HuH-7 (cell line): ENCODE measurements at regions not wholly inside any gene's neighbourhood (a gene's known extent, or its start where the extent isn't known, plus 50 kb on each side); places are given as distances from the start of the nearest gene placed in this dataset.
A peak's percentile ranks its signal among the peaks of the same experiment; 100 is the strongest.
"Not testable (repeated sequence)": the region's sequence is repeated elsewhere in the genome, so short reads cannot be mapped to it uniquely, and the experiment has no call there.

Source experiments
- DNase-seq: peaks from one replicate; pipeline ENCODE4 v3.0.0; 2011; ENCODE audit warnings: low spot score

GRCh38 chr1:82139751-82140468, 339.2 kb downstream of the ADGRL2 start:
- no peak for DNase-seq

- DNase-seq: not testable (repeated sequence)
Measured at GRCh38 chr1:82136351-82136750, 335.6 kb downstream of the ADGRL2 start.

- DNase-seq: no peak
Measured at GRCh38 chr1:82125866-82126265, 325.1 kb downstream of the ADGRL2 start.

GRCh38 chr1:82125119-82125518, 324.4 kb downstream of the ADGRL2 start:
- no peak for DNase-seq

GRCh38 chr1:82121421-82121820, 320.7 kb downstream of the ADGRL2 start:
- no peak for DNase-seq

- no peak for DNase-seq
Measured at GRCh38 chr1:82116105-82116504, 315.4 kb downstream of the ADGRL2 start.

GRCh38 chr1:82114887-82115286, 314.2 kb downstream of the ADGRL2 start:
- DNase-seq: no peak

- DNase-seq: no peak
Measured at GRCh38 chr1:82110366-82111254, 309.9 kb downstream of the ADGRL2 start.

- no peak for DNase-seq
Measured at GRCh38 chr1:82108843-82109242, 308.1 kb downstream of the ADGRL2 start.

GRCh38 chr1:82106672-82107071, 305.9 kb downstream of the ADGRL2 start:
- peak; percentile 1 for DNase-seq

- no peak for DNase-seq
Measured at GRCh38 chr1:82099170-82099569, 298.4 kb downstream of the ADGRL2 start.

GRCh38 chr1:82094136-82094535, 293.4 kb downstream of the ADGRL2 start:
- no peak for DNase-seq

- no peak for DNase-seq
Measured at GRCh38 chr1:82091729-82092128, 291.0 kb downstream of the ADGRL2 start.

- DNase-seq: no peak
Measured at GRCh38 chr1:82091265-82091664, 290.5 kb downstream of the ADGRL2 start.

- DNase-seq: no peak
Measured at GRCh38 chr1:82090104-82090503, 289.4 kb downstream of the ADGRL2 start.

- DNase-seq: no peak
Measured at GRCh38 chr1:82086739-82087138, 286.0 kb downstream of the ADGRL2 start.

- DNase-seq: no peak
Measured at GRCh38 chr1:82079607-82080006, 278.9 kb downstream of the ADGRL2 start.

- no peak for DNase-seq
Measured at GRCh38 chr1:82073659-82074058, 272.9 kb downstream of the ADGRL2 start.

- no peak for DNase-seq
Measured at GRCh38 chr1:82073071-82073470, 272.3 kb downstream of the ADGRL2 start.

GRCh38 chr1:82065916-82066315, 265.2 kb downstream of the ADGRL2 start:
- no peak for DNase-seq

GRCh38 chr1:82064691-82065090, 264.0 kb downstream of the ADGRL2 start:
- DNase-seq: no peak

GRCh38 chr1:82062206-82062605, 261.5 kb downstream of the ADGRL2 start:
- DNase-seq: no peak

- no peak for DNase-seq
Measured at GRCh38 chr1:82059959-82060358, 259.2 kb downstream of the ADGRL2 start.
